Psoas muscle (tissue), 7 donors: ENCODE measurements at regions not wholly inside any gene's neighbourhood (a gene's known extent, or its start where the extent isn't known, plus 50 kb on each side); places are given as distances from the start of the nearest gene placed in this dataset.

ENCODE experiments used
- ATAC-seq, 4 donors: fragments of 200-7000 bp; cut with Tn5 transposase; one replicate each; pipeline ENCODE4 v1.9.1; 2020; ENCODE audit warnings: moderate library complexity in 3 of 4, mild to moderate bottlenecking in 2 of 4
- DNase-seq, 2 donors: peaks; one replicate each; pipeline ENCODE4 v3.0.0-alpha.2; 2020
- H3K27ac ChIP-seq: fragments of 200-600 bp; one replicate; pipeline ENCODE4 v1.8.0; 2022
- H3K27me3 ChIP-seq, 3 donors: fragments of 200-600 bp in 1 of 3; one replicate each; pipeline versions ENCODE4 v1.6.1 to v1.8.0; 2013 to 2022; ENCODE audit warnings: low read length in 2 of 3, mild to moderate bottlenecking in 2 of 3, moderate library complexity in 1 of 3; ENCODE audit not compliant: insufficient read depth in 3 of 3
- H3K36me3 ChIP-seq, 2 donors: fragments of 200-600 bp in 1 of 2; one replicate each; pipeline versions ENCODE4 v1.6.1 to v1.8.0; 2013 to 2022; ENCODE audit warnings: low read depth in 1 of 2, mild to moderate bottlenecking in 1 of 2, moderate library complexity in 1 of 2; ENCODE audit not compliant: insufficient read depth in 1 of 2
- H3K4me1 ChIP-seq: fragments of 200-600 bp; one replicate; pipeline ENCODE4 v1.8.0; 2022
- H3K4me3 ChIP-seq: fragments of 200-600 bp; one replicate; pipeline ENCODE4 v1.8.0; 2022; ENCODE audit warnings: mild to moderate bottlenecking
- H3K9me3 ChIP-seq: fragments of 200-600 bp; one replicate; pipeline ENCODE4 v1.8.0; 2022
- WGBS, 3 donors: extraction: QIAGEN DNeasy Blood & Tissue Kit; methylation state at CpG; one replicate each; pipeline versions ENCODE4 v1.1.6 to v1.1.7; 2013; 5-methylcytosine and 5-hydroxymethylcytosine counted together
- intact Hi-C, 2 donors: fragments of 100-400 bp; cut with DNase I; formaldehyde crosslinking; loops; one replicate each; pipeline versions ENCODE4 v1.11.0 to v1.14.2; 2022
- TF ChIP-seq, protein P1 (sequence below): fragments of 200-600 bp; IDR thresholded peaks from one replicate; pipeline ENCODE4 v1.8.0; 2022; ENCODE audit warnings: antibody characterized with exemption
- donor health status: healthy with polysubstance abuse.
- donor health status: DM: no; HTN: no; CAD: no; lungs with moderate emphysema.
- donor health status: Bipolar disorder and iron deficiency.
- donor health status: healthy.
- donor health status: DM: yes; HTN: yes; CAD: no.
- donor health status: DM: no; HTN: no; CAD: no.
- donor health status: DM: yes; HTN: yes; CAD: no.

GRCh38 chr4:138909587-138909986 lies 106.0 kb upstream of the NOCT start:
- Histone ChIP-seq H3K9me3 (no peaks in the 10 kb centered on the region), H3K36me3 (no peaks in the 10 kb centered on the region), H3K27ac (no peak overlapping the region), H3K27me3 (no peaks in the 10 kb centered on the region), H3K4me3 (no peak overlapping the region), H3K4me1 (no peaks in the 10 kb centered on the region)
- TF ChIP-seq, protein P1, sequence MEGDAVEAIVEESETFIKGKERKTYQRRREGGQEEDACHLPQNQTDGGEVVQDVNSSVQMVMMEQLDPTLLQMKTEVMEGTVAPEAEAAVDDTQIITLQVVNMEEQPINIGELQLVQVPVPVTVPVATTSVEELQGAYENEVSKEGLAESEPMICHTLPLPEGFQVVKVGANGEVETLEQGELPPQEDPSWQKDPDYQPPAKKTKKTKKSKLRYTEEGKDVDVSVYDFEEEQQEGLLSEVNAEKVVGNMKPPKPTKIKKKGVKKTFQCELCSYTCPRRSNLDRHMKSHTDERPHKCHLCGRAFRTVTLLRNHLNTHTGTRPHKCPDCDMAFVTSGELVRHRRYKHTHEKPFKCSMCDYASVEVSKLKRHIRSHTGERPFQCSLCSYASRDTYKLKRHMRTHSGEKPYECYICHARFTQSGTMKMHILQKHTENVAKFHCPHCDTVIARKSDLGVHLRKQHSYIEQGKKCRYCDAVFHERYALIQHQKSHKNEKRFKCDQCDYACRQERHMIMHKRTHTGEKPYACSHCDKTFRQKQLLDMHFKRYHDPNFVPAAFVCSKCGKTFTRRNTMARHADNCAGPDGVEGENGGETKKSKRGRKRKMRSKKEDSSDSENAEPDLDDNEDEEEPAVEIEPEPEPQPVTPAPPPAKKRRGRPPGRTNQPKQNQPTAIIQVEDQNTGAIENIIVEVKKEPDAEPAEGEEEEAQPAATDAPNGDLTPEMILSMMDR: no peak
- intact Hi-C loops: no loop called here
- DNase-seq: no peak
- ATAC-seq: no peak
- 85 to 98% (median 93%) methylated on average over 4 of the region's 4 CpGs for WGBS, 3 donors

DNA sequence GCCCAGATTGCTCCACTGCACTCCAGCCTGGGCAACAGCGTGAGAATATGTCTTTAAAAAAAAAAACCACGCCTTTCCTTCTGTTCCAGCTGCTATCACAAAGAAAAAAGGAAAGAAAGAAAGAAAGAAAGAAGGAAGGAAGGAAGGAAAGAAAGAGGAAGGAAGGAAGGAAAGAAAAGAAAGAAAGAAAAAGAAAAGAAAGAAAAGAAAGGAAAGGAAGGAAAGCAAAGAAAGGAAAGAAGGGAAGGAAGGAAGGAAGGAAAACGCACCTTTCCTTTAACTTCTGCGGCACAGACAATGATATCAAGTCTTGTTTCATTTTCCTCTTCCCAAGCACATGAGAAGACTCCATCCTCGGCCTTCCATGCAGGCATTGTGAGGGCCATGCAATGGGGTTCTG lies 107.4 kb upstream of the NOCT start:
- WGBS, 3 donors: 87 to 92% (median 90%) methylated on average over 5 of the region's 5 CpGs
- H3K4me3 ChIP-seq: no peak overlapping the region
- DNase-seq: no peak
- H3K27ac ChIP-seq: no peak overlapping the region
- intact Hi-C loops: no loop called here
- H3K4me1 ChIP-seq: no peaks in the 10 kb centered on the region
- no peak for ATAC-seq
- TF ChIP-seq, protein P1: no peak
- no peaks in the 10 kb centered on the region for H3K36me3 ChIP-seq
- H3K27me3 ChIP-seq: no peaks in the 10 kb centered on the region
- no peaks in the 10 kb centered on the region for H3K9me3 ChIP-seq

GRCh38 chr4:138907174-138907573 lies 108.4 kb upstream of the NOCT start:
- no peak for DNase-seq
- WGBS, 3 donors: 83 to 95% (median 85%) methylated on average over 5 of the region's 5 CpGs

DNA sequence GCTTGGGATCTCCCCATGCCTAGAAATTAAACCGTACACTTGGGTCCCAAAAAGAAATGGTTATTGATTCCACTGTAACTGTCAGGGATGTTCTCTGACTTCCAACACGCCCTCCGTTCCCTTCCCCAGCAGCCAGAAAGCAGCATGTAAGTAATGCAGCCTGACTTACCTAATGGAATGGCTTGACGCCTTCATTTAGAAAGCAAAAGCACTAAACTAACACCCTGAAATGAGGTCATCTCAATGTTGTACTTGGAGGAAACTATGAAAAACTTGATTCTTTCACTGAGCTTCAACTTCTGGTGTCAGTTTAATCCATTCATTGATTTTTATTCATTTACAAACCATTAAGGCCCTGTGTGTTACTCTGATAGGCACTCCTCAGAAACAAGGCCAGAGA lies 110.8 kb upstream of the NOCT start:
- ATAC-seq (no peak), DNase-seq (no peak)
- Histone ChIP-seq H3K4me3 (no peak overlapping the region), H3K27ac (no peak overlapping the region), H3K4me1 (no peaks in the 10 kb centered on the region), H3K27me3 (no peaks in the 10 kb centered on the region), H3K36me3 (no peaks in the 10 kb centered on the region), H3K9me3 (no peaks in the 10 kb centered on the region)
- intact Hi-C loops: no loop called here
- TF ChIP-seq, protein P1: no peak
- 90 to 97% (median 93%) methylated on average over 4 of the region's 4 CpGs for WGBS, 3 donors

More at GRCh38 chr4:138907174-138907573, 108.4 kb upstream of the NOCT start:
- intact Hi-C loops: no loop called here
- Histone ChIP-seq H3K4me3 (no peak overlapping the region), H3K9me3 (no peaks in the 10 kb centered on the region), H3K27ac (no peak overlapping the region), H3K36me3 (no peaks in the 10 kb centered on the region), H3K4me1 (no peaks in the 10 kb centered on the region), H3K27me3 (no peaks in the 10 kb centered on the region)
- TF ChIP-seq, protein P1: no peak
- ATAC-seq: no peak

GRCh38 chr4:138903185-138903584 lies 112.4 kb upstream of the NOCT start:
- DNase-seq: no peak
- no peaks in the 10 kb centered on the region for H3K9me3 ChIP-seq
- H3K4me1 ChIP-seq: peaks cover 9% of the 10 kb centered on the region
- WGBS, 3 donors: 60 to 71% (median 61%) methylated on average over 3 of the region's 3 CpGs
- no peaks in the 10 kb centered on the region for H3K27me3 ChIP-seq
- H3K36me3 ChIP-seq: no peaks in the 10 kb centered on the region
- H3K4me3 ChIP-seq: no peak overlapping the region
- TF ChIP-seq, protein P1: no peak
- intact Hi-C loops: no loop called here
- H3K27ac ChIP-seq: no peak overlapping the region
- ATAC-seq: no peak
